ENCODE measurements at regions not wholly inside any gene's neighbourhood (a gene's known extent, or its start where the extent isn't known, plus 50 kb on each side); places are given as distances from the start of the nearest gene placed in this dataset.

DNA sequence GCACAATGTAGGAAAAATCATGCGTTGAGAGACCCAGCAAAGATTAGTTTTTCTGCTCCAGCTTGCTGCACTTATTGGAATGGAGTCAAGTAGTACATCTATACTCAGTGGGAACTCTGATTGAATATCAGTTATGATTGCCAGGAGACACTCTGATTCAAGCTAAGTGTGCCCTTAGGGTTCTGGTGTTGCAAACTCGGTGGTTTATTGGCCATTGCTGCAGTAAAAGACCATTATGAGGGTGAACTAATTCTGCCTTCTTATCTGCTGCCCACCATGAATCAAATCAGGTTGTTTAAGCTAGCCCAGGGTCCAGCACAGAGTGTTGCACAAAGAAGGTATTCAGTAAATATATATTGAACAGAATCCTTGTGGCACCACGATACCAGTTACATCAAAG is 74.8 kb upstream of the GLS start:
- TF ChIP-seq EZH2 (IDR thresholded peaks at IDR 0.05; ENCODE audit: low read depth, low read length, severe bottlenecking) (no peak), POLR2A (IDR thresholded peaks at IDR 0.05; ENCODE audit: control extremely low read depth in 1 of 2, low read depth in 2 of 2, low read length in 2 of 2) (no peak), POLR2AphosphoS5 (IDR thresholded peaks at IDR 0.05; ENCODE audit: low read depth, low read length) (no peak)
- TF ChIP-seq, protein P1, sequence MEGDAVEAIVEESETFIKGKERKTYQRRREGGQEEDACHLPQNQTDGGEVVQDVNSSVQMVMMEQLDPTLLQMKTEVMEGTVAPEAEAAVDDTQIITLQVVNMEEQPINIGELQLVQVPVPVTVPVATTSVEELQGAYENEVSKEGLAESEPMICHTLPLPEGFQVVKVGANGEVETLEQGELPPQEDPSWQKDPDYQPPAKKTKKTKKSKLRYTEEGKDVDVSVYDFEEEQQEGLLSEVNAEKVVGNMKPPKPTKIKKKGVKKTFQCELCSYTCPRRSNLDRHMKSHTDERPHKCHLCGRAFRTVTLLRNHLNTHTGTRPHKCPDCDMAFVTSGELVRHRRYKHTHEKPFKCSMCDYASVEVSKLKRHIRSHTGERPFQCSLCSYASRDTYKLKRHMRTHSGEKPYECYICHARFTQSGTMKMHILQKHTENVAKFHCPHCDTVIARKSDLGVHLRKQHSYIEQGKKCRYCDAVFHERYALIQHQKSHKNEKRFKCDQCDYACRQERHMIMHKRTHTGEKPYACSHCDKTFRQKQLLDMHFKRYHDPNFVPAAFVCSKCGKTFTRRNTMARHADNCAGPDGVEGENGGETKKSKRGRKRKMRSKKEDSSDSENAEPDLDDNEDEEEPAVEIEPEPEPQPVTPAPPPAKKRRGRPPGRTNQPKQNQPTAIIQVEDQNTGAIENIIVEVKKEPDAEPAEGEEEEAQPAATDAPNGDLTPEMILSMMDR (IDR thresholded peaks at IDR 0.05; ENCODE audit: control extremely low read depth in 1 of 3, insufficient read depth in 1 of 3, low read depth in 1 of 3, low read length in 3 of 3) = no peak
